HFF-Myc (cell line): ENCODE measurements at regions not wholly inside any gene's neighbourhood (a gene's known extent, or its start where the extent isn't known, plus 50 kb on each side); places are given as distances from the start of the nearest gene placed in this dataset.

Source experiments
- DNase-seq: peaks from one replicate; pipeline ENCODE4 v3.0.0-alpha.2; 2011; ENCODE audit warnings: low read depth; ENCODE audit errors: extremely low read depth
- H3K4me3 ChIP-seq: replicated peaks from 2 replicates; pipeline ENCODE4 v1.5.1; 2011; ENCODE audit warnings: low read depth, mild to moderate bottlenecking, control low read depth, low read length
- TF ChIP-seq, protein P1 (sequence below): IDR thresholded peaks from 2 replicates; pipeline ENCODE4 v1.5.1; 2012; ENCODE audit warnings: mild to moderate bottlenecking, low read depth, low read length, control low read depth; ENCODE audit errors: missing control alignments

DNA sequence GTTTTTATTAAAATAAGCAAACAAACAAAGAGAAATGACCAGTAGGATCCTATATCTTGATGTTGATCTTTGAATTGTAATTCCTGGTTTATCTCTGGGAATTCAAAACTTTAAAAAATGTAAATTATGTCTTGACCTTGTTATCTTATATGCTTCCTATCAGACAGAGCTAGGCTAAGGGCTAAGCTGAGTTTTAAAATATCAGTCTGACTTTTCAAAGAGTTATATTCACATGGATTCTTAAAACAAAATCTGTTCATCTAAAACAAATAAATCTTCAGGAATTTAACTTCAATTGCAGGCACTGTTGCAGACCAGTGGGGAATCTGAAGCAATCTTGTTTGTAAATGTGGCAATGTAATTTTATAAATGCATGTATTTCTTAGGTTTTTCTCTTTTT is 1144.1 kb downstream of the LRFN5 start:
- DNase-seq: no peak
- no peak overlapping the region for H3K4me3 ChIP-seq
- TF ChIP-seq, protein P1, sequence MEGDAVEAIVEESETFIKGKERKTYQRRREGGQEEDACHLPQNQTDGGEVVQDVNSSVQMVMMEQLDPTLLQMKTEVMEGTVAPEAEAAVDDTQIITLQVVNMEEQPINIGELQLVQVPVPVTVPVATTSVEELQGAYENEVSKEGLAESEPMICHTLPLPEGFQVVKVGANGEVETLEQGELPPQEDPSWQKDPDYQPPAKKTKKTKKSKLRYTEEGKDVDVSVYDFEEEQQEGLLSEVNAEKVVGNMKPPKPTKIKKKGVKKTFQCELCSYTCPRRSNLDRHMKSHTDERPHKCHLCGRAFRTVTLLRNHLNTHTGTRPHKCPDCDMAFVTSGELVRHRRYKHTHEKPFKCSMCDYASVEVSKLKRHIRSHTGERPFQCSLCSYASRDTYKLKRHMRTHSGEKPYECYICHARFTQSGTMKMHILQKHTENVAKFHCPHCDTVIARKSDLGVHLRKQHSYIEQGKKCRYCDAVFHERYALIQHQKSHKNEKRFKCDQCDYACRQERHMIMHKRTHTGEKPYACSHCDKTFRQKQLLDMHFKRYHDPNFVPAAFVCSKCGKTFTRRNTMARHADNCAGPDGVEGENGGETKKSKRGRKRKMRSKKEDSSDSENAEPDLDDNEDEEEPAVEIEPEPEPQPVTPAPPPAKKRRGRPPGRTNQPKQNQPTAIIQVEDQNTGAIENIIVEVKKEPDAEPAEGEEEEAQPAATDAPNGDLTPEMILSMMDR: no peak

DNA sequence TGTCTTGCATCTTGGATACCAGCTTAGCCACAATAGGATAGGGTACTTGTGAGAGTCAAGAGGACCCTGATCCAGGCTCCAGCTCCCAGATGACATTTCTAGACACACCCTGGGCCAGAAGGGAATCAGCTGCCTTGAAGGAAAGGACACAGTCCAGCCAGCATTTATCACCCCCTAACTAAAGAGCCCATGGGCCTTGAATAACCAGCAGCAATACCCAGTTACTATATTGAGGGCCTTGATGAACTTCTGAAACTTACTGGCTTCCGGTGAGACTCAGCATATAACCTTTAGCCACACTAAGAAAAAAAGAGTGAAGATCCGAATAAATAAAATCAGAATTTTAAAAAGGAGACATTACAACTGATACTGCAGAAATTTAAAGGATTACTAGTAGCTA is 1135.4 kb downstream of the LRFN5 start:
- TF ChIP-seq, protein P1: no peak
- DNase-seq: no peak
- no peak overlapping the region for H3K4me3 ChIP-seq

DNA sequence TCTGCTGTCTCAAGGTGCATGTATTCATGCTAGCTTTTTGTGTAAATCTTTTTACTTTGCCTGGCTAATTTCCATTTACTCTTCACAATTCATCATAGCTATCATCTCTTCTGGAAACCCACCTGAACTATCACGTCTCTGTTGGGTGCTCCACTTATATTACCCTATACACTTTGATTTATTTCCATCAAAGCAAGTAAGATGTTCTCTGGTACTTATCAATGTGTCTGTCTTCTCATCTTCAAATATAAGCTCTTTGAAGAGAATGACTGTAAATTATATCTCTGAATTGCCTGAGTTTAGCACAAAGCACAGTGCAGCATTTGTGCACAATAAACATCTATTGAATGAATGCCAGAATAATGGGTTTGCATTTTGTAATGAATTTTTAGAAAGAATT is 1129.7 kb downstream of the LRFN5 start:
- TF ChIP-seq, protein P1: no peak
- no peak for DNase-seq
- H3K4me3 ChIP-seq: no peak overlapping the region

DNA sequence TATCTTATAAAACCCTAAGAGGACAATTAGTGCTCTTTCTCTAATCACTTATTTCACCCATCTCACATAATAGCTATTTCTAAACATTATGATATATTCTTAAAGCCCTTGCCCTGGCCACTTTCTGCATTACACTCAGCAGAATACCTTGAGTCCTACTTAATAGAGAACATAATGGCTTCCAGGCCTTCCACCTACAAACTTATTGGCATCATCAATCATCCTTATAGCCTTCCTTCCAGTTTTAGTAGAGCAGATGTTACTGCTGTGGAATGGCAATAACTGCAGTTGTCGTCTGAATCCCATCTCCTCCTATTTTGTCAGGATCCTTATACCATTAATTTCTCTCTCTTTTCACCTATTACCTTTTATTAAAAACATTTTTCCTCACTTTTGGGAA is 1127.4 kb downstream of the LRFN5 start:
- DNase-seq: no peak
- TF ChIP-seq, protein P1: no peak
- no peak overlapping the region for H3K4me3 ChIP-seq

DNA sequence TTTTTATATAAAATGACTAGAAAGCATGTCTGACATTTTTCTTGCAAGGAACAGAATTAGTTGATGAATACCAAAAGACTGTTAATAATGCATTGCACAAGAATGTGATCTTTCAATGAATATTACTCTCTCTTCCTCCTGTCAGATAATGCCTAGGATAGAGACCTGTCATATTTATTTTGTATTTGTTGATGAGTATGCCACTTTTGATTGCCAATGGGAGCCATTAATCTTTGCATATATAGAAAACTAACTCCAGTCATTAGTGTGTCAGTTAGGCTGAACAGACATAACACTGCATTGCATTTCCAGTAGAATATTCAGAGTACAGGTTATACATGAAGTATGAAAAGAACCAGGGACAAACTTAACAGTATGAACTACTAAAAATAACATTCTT is 1125.3 kb downstream of the LRFN5 start:
- DNase-seq: no peak
- no peak overlapping the region for H3K4me3 ChIP-seq
- TF ChIP-seq, protein P1: no peak

DNA sequence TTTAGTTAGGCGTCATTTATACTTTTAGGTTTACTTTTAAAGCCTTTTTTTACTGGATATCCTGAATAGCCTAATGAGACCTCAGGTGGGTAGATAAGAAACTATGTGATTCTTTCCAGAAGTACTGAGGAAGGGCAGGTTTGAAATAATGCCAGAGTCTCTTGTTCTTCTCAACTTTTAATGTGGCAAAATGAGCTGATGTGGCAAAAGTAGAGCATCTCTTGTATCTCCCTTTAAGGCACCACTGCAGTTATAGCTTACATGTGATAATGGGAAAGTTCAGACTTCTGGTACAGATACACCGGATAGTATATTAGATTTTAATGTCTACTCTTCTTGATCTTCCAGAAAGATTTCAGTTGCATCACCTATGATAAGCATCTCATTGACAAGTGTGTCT is 1124.8 kb downstream of the LRFN5 start:
- no peak overlapping the region for H3K4me3 ChIP-seq
- TF ChIP-seq, protein P1: no peak
- no peak for DNase-seq

DNA sequence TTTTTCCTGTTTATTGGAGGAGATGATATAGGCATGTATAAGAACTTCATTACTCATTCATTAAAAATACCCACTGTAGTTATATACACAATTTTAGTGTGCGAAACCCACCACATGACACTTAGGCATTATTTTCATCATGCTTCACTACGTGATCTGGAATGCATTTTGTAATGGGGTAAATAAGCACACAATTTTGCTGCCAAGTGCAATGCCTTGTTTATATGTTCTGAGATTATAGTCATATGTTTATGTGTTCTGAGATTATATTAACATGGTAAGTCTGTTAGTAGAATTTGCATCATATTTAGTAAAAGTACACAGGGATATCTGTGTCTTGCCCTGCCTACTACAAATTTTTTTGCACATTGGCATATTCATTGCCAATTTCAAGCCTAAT is 1123.0 kb downstream of the LRFN5 start:
- no peak overlapping the region for H3K4me3 ChIP-seq
- TF ChIP-seq, protein P1: no peak
- no peak for DNase-seq
